HCT116 (cell line): ENCODE measurements at regions not wholly inside any gene's neighbourhood (a gene's known extent, or its start where the extent isn't known, plus 50 kb on each side); places are given as distances from the start of the nearest gene placed in this dataset.

Experiments used
- ATAC-seq: fragments of 200-7000 bp; cut with Tn5 transposase; 2 replicates; pipeline ENCODE4 v1.9.1; 2020; ENCODE audit warnings: mild to moderate bottlenecking, moderate library complexity
- BruUV-seq: library from RNA; stranded (reverse); fragments of 400-500 nt; replicated peaks from 2 replicates; lab custom pipeline; 2021; lab: Mats Ljungman, UMichigan
- CTCF ChIA-PET: fragments of 300-600 bp; sonication (Branson Sonifier 250); formaldehyde crosslinking; loops from one replicate; lab custom pipeline; 2021; ENCODE audit warnings: antibody characterized with exemption; lab: Charles Lee
- POLR2A ChIA-PET: fragments of 300-600, 350-600 bp; sonication (Branson Sonifier 250); formaldehyde crosslinking; loops from one replicate; lab custom pipeline; 2021; ENCODE audit warnings: antibody characterized with exemption; lab: Charles Lee
- RAD21 ChIA-PET, 2 experiments: fragments of 300-600 bp; sonication (Branson Sonifier 250); formaldehyde crosslinking; loops; one replicate each; lab custom pipeline; 2023; ENCODE audit warnings: low total read pairs in 2 of 2; ENCODE audit not compliant: uncharacterized antibody in 2 of 2, unreplicated experiment in 2 of 2, low non-redundant PET in 1 of 2; lab: Charles Lee
- DNase-seq: peaks from one replicate; pipeline ENCODE4 v3.0.0-alpha.2; 2010; ENCODE audit warnings: low read depth, low spot score
- H2AFZ ChIP-seq: fragments of 200-600 bp; shearing (Covaris generic), sonication (generic); 2 replicates; pipeline ENCODE4 v1.6.1; 2017; ENCODE audit warnings: low read depth, mixed run types, mixed read lengths, antibody characterized with exemption, low read length; ENCODE audit not compliant: poor library complexity, severe bottlenecking
- H3K27ac ChIP-seq: 2 replicates; pipeline ENCODE4 v1.5.1; 2012; ENCODE audit warnings: low read depth, low read length
- H3K27me3 ChIP-seq: fragments of 200-600 bp; sonication (generic); 2 replicates; pipeline ENCODE4 v1.6.1; 2016; ENCODE audit warnings: mixed run types, low read length, mixed read lengths; ENCODE audit not compliant: insufficient read depth
- H3K36me3 ChIP-seq, 2 experiments: fragments of 200-500 bp in 1 of 2; fragments of 200-600 bp in 1 of 2; sonication (Bioruptor generic) in 1 of 2; sonication (generic) in 1 of 2; 2 replicates each; pipeline versions ENCODE4 v1.5.1 to v1.6.1; 2014 to 2016; ENCODE audit warnings: low read length in 2 of 2, inconsistent platforms in 1 of 2, mixed read lengths in 1 of 2, mixed run types in 1 of 2; ENCODE audit not compliant: insufficient read depth in 2 of 2, control insufficient read depth in 1 of 2
- H3K4me1 ChIP-seq, 2 experiments: fragments of 200-600 bp in 1 of 2; sonication (generic) in 1 of 2; 2 replicates each; pipeline versions ENCODE4 v1.5.1 to v1.6.1; 2012 to 2017; ENCODE audit warnings: low read length in 2 of 2, inconsistent platforms in 1 of 2, mild to moderate bottlenecking in 1 of 2, mixed read lengths in 1 of 2, mixed run types in 1 of 2, moderate library complexity in 1 of 2; ENCODE audit not compliant: insufficient read depth in 2 of 2, control insufficient read depth in 1 of 2
- H3K4me2 ChIP-seq: fragments of 200-600 bp; sonication (generic); 2 replicates; pipeline ENCODE4 v1.6.1; 2017; ENCODE audit warnings: mixed run types, low read length, mixed read lengths
- H3K4me3 ChIP-seq, 2 experiments: fragments of 200-600 bp in 1 of 2; sonication (generic) in 1 of 2; replicated peaks in 1 of 2; 2 replicates each; pipeline ENCODE4 v1.5.1; 2011 to 2016; ENCODE audit warnings: low read length in 2 of 2, control low read depth in 1 of 2, low read depth in 1 of 2, mild to moderate bottlenecking in 1 of 2, mixed read lengths in 1 of 2, mixed run types in 1 of 2
- H3K79me2 ChIP-seq: fragments of 200-600 bp; sonication (generic); 2 replicates; pipeline ENCODE4 v1.6.1; 2017; ENCODE audit warnings: mild to moderate bottlenecking, mixed run types, low read length, moderate library complexity, mixed read lengths; ENCODE audit not compliant: insufficient read depth
- H3K9ac ChIP-seq: fragments of 200-600 bp; sonication (generic); 2 replicates; pipeline ENCODE4 v1.6.1; 2016; ENCODE audit warnings: low read length, mixed read lengths
- H3K9me2 ChIP-seq: fragments of 200-600 bp; sonication (generic), shearing (Covaris generic); 2 replicates; pipeline ENCODE4 v1.6.1; 2017; ENCODE audit warnings: mixed run types, mild to moderate bottlenecking, moderate library complexity; ENCODE audit not compliant: insufficient read depth
- H3K9me3 ChIP-seq, 2 experiments: fragments of 200-500 bp in 1 of 2; fragments of 200-600 bp in 1 of 2; sonication (Bioruptor generic) in 1 of 2; sonication (generic) in 1 of 2; 2 replicates each; pipeline ENCODE4 v1.6.1; 2014 to 2017; ENCODE audit warnings: low read length in 2 of 2, mixed read lengths in 2 of 2, inconsistent platforms in 1 of 2, low read depth in 1 of 2, mild to moderate bottlenecking in 1 of 2, mixed run types in 1 of 2, moderate library complexity in 1 of 2; ENCODE audit not compliant: control insufficient read depth in 1 of 2, insufficient read depth in 1 of 2
- H4K20me1 ChIP-seq: fragments of 200-600 bp; sonication (generic), shearing (Covaris generic); 2 replicates; pipeline ENCODE4 v1.6.1; 2017; ENCODE audit warnings: mixed run types, mild to moderate bottlenecking, moderate library complexity; ENCODE audit not compliant: insufficient read depth
- CBX3 ChIP-seq: IDR thresholded peaks from 2 replicates; pipeline ENCODE4 v1.6.1; 2012; ENCODE audit warnings: low read depth
- CTCF ChIP-seq, 3 experiments: fragments of 200-600 bp in 1 of 3; sonication (generic) in 1 of 3; IDR thresholded peaks in 2 of 3; conservative IDR thresholded peaks in 1 of 3; 2 replicates each; pipeline ENCODE4 v1.5.1; 2012 to 2017; ENCODE audit warnings: low read depth in 2 of 3, low read length in 2 of 3, antibody characterized with exemption in 1 of 3, borderline replicate concordance in 1 of 3, control low read depth in 1 of 3, mild to moderate bottlenecking in 1 of 3, mixed read lengths in 1 of 3, mixed run types in 1 of 3, moderate library complexity in 1 of 3; ENCODE audit not compliant: insufficient read depth in 1 of 3
- EGR1 ChIP-seq: IDR thresholded peaks from 2 replicates; pipeline ENCODE4 v1.6.1; 2012; ENCODE audit warnings: low read depth
- ELF1 ChIP-seq: IDR thresholded peaks from 2 replicates; pipeline ENCODE4 v1.6.1; 2012; ENCODE audit warnings: low read depth, borderline replicate concordance
- EZH2 ChIP-seq: fragments of 200-600 bp; sonication (generic); IDR thresholded peaks from 2 replicates; pipeline ENCODE4 v1.6.1; 2017; ENCODE audit warnings: antibody characterized with exemption, mixed run types
- FOSL1 ChIP-seq: IDR thresholded peaks from 2 replicates; pipeline ENCODE4 v1.6.1; 2012; ENCODE audit warnings: low read depth
- JUND ChIP-seq: IDR thresholded peaks from 2 replicates; pipeline ENCODE4 v1.6.1; 2012
- MAX ChIP-seq: IDR thresholded peaks from 2 replicates; pipeline ENCODE4 v1.6.1; 2012
- POLR2A ChIP-seq: IDR thresholded peaks from 2 replicates; pipeline ENCODE4 v1.7.0; 2011; ENCODE audit warnings: borderline replicate concordance; ENCODE audit not compliant: insufficient read depth, insufficient read length; ENCODE audit errors: extremely low read depth
- POLR2AphosphoS5 ChIP-seq: IDR thresholded peaks from 2 replicates; pipeline ENCODE4 v1.6.1; 2011; ENCODE audit warnings: mild to moderate bottlenecking, low read depth, low read length, moderate library complexity
- RAD21 ChIP-seq: IDR thresholded peaks from 2 replicates; pipeline ENCODE4 v1.6.1; 2012; ENCODE audit warnings: low read depth, mild to moderate bottlenecking
- REST ChIP-seq: IDR thresholded peaks from 2 replicates; pipeline ENCODE4 v1.6.1; 2012; ENCODE audit warnings: low read depth
- SIN3A ChIP-seq: IDR thresholded peaks from 2 replicates; pipeline ENCODE4 v1.6.1; 2012; ENCODE audit warnings: low read depth
- SP1 ChIP-seq: IDR thresholded peaks from 2 replicates; pipeline ENCODE4 v1.6.1; 2012; ENCODE audit warnings: low read depth
- SRF ChIP-seq: IDR thresholded peaks from 2 replicates; pipeline ENCODE4 v1.6.1; 2012; ENCODE audit warnings: low read depth
- TCF7L2 ChIP-seq: IDR thresholded peaks from 2 replicates; pipeline ENCODE4 v1.7.0; 2011; ENCODE audit warnings: borderline replicate concordance, inconsistent platforms; ENCODE audit not compliant: insufficient read depth, insufficient read length; ENCODE audit errors: extremely low read depth
- ZBTB33 ChIP-seq: IDR thresholded peaks from 2 replicates; pipeline ENCODE4 v1.6.1; 2011; ENCODE audit warnings: mild to moderate bottlenecking, low read length, moderate library complexity; ENCODE audit not compliant: insufficient replicate concordance; ENCODE audit errors: extremely low read depth
- ZNF274 ChIP-seq: fragments of 200-500 bp; sonication (Bioruptor generic); IDR thresholded peaks from 2 replicates; pipeline ENCODE4 v1.6.1; 2014; ENCODE audit warnings: mild to moderate bottlenecking, low read depth, low read length, inconsistent platforms
- intact Hi-C: fragments of 100-400 bp; cut with micrococcal nuclease; formaldehyde crosslinking; loops from 2 replicates; pipeline ENCODE4 v1.10.0; 2022

- intact Hi-C loops = loop anchor here (1.0 to 10.0 kb wide), 3 partner anchors 267 to 881 kb away; no protein-coding TSS in a partner anchor
- Histone ChIP-seq H3K27ac (no peak overlapping the region), H3K9ac (no peak overlapping the region), H3K4me3 (no peak overlapping the region), H3K9me2 (no peaks in the 10 kb centered on the region), H3K36me3 (no peaks in the 10 kb centered on the region), H3K9me3 (no peaks in the 10 kb centered on the region), H3K4me2 (no peak overlapping the region), H4K20me1 (no peaks in the 10 kb centered on the region), H3K79me2 (no peaks in the 10 kb centered on the region), H3K4me1 (no peaks in the 10 kb centered on the region), H3K27me3 (no peaks in the 10 kb centered on the region), H2AFZ (no peak overlapping the region)
- ATAC-seq (no peak), DNase-seq (no peak)
- ChIA-PET RAD21 (no interaction called here), CTCF (no interaction called here), POLR2A (no interaction called here)
- no TSS peak for BruUV-seq
- no peak for TF ChIP-seq CTCF (IDR thresholded peaks at IDR 0.05 in 2 of 3, conservative IDR thresholded peaks at IDR 0.05 in 1 of 3; ENCODE audit: borderline replicate concordance in 1 of 3, insufficient read depth in 1 of 3, low read depth in 2 of 3, low read length in 2 of 3)
- no peak for TF ChIP-seq ZBTB33
- TF ChIP-seq EGR1 = no peak
- no peak for TF ChIP-seq SRF
- no peak for TF ChIP-seq POLR2AphosphoS5
- TF ChIP-seq FOSL1 = no peak
- no peak for TF ChIP-seq ZNF274
- TF ChIP-seq SP1 = no peak
- no peak for TF ChIP-seq MAX
- no peak for TF ChIP-seq RAD21
- TF ChIP-seq SIN3A = no peak
- no peak for TF ChIP-seq TCF7L2
- no peak for TF ChIP-seq JUND
- no peak for TF ChIP-seq EZH2
- no peak for TF ChIP-seq POLR2A
- TF ChIP-seq ELF1 = no peak
- TF ChIP-seq REST = no peak
- TF ChIP-seq CBX3 = no peak
Measured at GRCh38 chr15:95292785-95293450, 1037.6 kb upstream of the NR2F2 start.
